Eye (tissue), 1 donor: ENCODE measurements at regions not wholly inside any gene's neighbourhood (a gene's known extent, or its start where the extent isn't known, plus 50 kb on each side); places are given as distances from the start of the nearest gene placed in this dataset.

Source experiments
- DNase-seq: peaks from one replicate; pipeline ENCODE4 v3.0.0-alpha.2; 2015

DNA sequence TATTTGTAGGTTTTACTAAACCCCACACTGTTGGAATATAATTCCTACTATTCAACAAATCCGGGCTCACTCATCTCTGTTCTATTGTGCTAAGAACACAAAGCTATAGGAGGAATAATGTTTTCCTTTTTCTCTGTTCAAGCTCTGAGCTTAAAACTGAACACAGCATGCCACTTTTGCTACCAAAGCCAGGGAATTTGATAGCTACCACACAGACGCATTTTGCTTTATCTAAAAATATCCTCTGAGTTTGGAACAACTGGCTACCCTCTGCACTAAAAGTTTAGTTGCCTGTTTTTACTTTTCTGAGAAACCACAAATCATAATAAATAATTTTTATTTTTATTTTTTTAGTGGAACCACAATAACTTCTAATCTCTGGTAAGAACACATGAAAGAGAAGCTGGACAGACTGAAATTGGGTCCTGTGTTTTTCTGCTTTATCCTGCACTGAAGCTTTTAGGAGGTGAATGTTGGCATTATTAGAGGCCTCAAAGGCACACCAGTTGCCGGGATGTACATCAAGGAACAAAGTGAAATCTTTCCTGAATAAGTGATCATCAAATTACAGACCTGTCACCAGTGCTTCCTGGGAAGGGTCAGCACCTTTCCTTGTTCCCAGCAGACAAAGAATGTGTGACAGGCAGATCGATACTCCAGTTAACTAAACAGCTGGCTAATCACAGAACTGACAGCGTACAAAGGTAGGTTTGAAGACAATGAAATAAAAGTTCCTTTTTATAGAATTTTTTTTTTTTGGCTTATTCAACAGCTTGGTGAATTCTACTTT is 523.2 kb upstream of the TENM4 start:
- peak; percentile 67 for DNase-seq

DNA sequence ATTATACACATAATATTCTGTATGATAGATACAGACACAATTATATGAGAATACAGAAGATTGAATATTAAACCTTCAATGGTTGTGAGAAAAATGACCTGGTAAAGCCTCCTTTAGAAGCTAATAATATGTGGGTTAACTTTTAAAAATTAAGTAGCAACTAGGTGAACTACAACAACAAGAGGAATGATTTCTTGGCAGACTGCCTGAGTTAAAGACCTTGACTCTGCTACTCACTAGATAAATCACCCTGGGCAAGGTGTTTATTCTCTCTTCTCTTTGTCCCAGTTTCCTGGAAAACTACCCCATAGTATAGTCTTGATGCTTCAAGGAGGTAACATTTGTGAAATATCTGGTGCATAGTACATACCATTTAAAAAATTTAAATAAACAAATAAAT is 519.6 kb upstream of the TENM4 start:
- no peak for DNase-seq

DNA sequence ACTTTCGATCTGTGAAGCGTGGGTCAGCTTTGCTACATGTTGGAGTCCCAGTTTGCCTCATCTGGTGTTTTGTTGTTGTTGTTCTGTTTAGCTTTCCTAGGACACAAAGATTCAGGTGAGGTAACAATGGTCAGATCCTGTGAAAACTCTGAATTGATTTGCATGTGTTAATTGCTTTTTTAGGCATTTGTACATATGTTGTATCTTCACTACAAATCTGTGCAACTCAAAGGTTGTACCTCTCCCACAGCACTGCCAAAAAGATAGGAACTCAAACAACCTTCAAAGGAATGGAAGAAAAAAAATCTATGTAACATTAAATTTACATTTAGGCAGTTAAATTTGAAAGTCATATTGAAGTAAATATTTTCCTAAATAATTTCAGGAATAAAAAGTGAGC is 518.5 kb upstream of the TENM4 start:
- no peak for DNase-seq

DNA sequence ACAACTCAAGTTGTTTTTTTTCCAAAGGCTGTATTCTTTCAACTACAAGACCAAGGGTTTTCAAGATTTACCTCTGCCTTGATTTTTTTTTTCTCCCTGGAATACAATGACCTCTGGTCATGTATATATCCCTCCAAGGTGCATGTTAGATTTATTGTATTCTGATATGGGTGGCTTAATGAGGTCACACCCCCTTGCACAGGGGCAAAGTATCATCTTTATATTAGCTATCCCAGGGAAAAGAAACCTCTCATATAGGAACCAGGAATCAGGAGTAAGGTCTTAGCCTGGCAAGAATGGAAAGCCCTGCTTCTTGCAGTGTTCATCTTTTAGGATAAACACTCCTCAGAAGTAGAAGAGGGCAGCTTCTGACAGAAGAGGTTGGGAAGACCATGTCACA is 516.9 kb upstream of the TENM4 start:
- DNase-seq: no peak

DNA sequence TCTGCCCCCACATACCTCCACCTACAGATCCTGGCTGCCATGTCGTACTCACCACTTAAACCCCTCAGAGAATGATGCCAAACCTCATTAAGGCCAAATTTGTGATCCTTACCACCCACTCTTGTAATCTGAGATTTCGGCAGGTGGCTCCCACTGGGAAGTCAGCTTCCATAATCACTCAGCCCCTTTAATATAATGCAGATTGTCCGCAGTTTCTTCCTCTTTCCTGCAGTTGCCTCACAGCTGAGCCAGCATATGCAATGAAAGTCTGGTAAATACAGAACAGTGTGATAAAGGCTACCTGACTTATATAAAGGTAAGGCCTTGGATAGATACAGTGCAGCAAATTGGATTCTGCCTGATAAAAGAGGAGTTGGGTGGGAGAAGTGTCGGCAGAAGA is 515.2 kb upstream of the TENM4 start:
- no peak for DNase-seq

DNA sequence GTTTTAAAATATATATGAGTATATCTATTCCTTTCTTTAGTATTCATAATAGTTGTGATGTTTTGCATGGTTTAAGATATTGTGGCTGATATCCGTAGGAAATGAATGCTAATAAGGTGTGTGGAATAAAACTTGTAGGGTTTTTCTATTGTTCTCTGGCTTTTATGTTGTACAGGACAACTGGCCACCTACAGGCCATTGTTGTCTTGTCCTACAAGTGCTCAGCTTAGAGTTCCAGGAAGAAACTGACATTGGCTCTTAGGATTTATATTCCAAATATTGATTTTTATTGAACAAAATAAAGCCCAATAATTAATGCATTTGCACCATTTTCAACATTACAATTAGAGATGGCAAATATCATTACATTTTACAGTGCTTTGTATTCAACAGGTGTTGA is 512.8 kb upstream of the TENM4 start:
- no peak for DNase-seq

DNA sequence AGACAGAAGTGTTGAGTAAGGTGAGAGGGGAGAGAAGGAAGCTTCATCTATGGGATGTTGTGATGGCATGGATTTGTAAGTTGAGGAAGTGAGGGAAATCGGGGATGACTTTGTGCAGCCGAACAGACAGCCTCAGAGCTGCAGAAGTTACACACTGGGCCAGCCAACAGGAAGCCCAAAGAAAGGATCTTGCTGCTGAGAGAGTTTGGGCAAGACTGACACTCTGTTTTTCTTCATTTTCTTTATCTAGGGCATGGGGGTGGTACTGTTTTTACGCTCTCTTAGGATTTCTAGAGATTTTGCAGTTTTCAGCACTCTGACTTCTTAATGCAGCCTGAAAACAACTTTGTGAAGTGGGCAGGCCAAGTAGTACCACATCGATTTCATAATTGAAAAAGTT is 509.9 kb upstream of the TENM4 start:
- DNase-seq: no peak

DNA sequence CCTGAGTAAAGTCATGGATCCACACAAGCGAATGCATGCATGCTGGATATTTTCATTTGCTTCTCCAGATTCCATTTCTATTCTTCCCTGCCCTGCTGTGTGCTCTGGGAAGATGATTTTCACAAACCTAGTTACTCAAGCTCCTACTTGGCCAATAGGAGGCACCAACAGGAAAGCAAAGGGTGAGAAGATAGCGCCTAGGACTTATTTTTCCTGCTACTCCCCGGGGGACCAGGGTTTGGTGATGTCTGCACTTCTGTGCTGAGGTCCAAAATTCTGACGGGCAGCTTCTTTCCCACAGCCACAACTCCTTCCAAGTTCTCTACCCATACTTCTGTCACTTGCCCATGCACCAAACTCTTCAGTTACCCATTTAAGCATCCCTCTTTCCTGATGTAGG is 509.3 kb upstream of the TENM4 start:
- no peak for DNase-seq

DNA sequence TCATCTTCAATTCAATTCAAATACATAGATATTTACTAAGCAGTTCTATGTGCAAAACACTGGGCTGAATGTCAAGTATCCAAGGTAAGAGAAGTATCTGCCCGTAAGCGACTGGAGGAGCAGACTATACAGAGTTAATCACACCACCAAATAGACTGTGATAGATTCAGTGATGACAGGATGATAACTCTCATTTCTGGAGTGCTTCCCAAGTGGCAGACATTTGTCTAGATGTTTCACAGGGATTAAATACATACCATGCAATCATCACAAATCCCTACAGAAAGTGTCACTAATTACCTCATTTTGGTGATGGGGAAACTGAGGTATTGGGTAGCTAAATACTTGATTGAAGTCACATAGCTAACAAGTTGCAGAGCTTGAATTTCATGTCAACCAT is 508.7 kb upstream of the TENM4 start:
- DNase-seq: no peak

DNA sequence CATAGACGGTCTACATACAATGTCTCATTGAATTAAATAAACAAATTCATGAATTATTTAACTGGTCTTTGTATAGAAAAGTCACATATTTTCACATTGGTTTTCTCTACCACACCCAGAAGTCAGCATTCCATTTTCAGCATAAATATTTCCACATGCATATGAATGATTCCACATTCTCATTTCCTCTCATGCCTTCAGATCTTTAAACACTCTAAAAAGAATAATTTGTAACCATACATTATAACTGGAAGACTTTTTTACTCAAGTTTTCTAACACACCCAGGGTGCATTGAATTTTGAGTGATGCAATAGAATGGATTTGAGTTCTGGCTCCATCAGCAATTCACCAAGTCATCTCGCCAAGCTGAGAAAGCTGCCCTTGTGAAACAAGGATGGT is 501.8 kb upstream of the TENM4 start:
- DNase-seq: no peak

DNA sequence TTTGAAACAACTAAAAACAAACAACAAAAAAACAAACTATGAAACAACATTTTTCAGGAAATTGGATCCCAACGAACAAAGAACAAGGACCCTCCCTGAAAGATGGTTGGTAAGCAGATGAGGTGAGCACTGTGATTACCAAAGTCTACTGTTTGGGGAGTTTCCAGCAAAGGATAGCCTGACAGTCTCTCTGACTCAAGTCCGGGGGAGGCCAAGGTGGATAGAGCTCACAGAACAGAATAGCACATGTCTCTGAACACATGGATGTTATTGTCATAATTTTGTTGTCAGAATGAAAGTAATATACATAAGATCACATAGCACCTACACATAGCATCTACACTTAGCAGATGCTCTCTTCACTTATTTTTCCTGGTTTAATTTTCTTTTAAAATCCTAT is 501.3 kb upstream of the TENM4 start:
- DNase-seq: no peak

DNA sequence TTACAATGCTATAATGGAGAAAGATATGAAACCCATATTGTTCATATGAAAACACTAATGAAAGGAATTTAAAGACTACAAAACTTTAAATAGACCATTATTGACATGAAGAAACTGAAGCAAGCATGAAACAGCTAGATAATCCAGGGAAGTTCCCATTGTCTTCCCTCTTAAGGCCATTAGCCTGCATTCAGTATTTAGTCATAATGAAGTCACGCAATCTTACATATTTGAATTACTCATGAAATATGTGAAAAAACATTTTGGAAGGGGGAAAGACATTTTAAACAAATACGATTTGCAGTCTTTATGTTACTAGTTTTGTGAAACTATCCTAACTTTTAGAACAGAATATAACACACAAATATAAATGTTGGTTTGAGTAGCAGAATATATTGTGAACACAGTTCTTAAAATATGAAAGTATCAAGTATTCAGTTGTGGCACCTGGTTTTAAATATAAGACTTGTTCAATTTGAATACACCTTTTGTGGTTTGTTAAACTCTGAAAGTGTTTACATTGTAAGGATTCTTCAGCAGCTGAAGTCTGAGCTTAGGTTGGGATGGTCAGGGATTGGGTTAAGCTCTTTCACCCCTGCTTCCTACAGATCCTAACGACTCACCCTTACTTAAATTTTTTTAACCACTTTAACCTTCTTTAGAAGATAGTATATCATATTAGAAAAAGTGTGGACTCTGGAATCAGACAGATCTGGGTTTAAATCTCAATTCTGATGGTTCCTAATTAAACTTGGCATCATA is 500.3 kb upstream of the TENM4 start:
- no peak for DNase-seq

DNA sequence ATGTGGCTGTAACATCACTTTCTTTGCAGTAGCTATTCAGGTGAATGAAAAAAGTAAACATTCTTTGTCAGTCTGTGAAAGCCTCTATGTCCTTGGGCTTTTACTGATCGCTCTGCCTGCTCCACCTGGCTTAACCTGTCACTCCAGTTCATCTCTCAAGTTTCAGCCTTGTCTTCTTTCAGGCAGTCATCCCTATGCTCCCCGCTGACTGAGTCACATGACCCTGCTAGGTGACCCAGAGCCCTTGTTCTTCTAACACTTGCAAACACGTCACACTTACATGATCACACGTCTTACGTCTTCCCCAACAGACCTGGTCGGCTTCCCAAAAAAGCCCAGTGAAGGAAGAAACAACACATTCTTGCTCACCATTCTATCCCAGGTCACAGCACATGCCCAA is 499.3 kb upstream of the TENM4 start:
- DNase-seq: peak; percentile 18

DNA sequence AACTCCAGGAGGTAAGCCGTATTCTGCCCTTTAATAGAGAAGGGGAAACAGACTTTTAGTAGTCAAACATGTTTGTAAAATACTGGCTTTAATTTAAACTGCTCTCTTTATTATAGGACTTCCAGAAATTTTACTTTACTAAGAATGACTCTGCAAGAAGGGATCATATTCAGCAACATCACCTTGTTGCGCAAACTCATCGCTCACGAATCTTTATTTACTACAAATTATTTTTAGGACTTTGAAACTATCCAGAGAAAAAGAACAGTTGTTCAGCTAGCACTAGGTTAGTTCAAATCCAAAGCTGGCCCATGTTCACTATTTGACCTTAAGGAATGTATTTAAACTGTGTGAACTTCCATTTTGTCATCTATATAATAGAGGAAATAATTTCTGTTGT is 498.3 kb upstream of the TENM4 start:
- DNase-seq: no peak

DNA sequence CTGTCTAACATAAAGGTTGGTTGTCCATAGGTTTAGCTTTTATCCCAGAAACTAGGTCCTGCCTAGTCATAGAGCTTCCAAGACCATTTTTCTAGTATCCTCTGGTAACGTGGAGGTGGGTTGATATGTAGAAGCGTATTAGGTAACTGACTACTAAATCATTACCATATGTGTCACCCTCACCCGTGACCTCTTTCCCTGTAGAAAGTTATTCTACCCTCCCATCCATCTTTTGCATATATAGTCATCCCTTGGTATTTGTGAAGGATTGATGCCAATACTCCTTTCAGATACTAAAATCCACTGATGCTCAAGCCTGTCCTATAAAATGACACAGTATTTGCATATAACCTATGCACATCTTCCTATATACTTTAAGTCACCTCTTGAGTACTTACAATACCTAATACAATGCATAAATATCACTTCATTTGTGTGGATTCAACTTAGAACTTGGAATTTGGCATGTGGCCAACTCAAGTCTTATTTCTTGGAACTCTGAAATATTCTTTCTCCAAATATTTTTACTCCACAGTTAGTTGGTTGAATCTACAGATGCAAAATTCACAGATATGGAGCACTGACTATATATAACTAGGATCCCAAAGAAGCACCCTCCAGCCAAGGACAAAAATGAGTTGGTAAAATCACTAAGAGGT is 497.0 kb upstream of the TENM4 start:
- no peak for DNase-seq

DNA sequence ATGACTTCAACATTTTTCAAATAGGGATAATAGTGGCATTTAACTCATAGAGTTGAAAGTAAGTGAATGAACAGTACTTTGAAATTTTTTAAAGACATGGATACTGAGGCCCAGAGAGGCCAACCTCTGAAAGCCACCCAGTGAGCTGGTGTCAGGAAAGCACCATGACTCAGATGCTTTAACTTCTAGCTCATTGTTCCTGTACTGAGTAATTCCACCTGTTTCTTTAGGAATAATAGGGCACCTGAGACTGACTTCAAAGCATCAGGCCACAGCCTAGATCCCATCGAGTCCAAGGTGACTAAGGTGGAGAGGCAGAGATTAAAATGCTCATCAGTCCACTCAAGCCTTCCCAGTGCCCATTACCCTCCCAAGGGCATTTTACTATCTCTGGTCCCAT is 491.8 kb upstream of the TENM4 start:
- no peak for DNase-seq

DNA sequence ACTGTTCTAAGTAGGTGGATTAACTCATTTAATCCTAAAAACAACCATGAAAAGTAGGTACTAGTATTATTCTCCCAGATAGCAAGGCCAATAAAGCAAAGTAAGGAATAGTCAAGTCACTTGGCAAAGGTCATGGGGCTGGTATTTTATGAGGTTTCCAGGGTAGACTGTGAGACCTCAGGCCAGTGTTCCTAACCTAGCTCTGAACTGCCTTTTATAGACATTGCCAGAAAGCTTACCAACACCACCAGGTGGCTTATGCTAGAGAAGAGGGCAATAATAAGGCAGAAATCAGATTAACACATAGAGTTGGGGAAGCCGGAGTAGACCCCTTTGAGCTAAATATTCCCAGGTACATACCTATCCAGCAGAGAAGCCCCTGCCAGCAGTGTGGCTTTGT is 490.9 kb upstream of the TENM4 start:
- no peak for DNase-seq

DNA sequence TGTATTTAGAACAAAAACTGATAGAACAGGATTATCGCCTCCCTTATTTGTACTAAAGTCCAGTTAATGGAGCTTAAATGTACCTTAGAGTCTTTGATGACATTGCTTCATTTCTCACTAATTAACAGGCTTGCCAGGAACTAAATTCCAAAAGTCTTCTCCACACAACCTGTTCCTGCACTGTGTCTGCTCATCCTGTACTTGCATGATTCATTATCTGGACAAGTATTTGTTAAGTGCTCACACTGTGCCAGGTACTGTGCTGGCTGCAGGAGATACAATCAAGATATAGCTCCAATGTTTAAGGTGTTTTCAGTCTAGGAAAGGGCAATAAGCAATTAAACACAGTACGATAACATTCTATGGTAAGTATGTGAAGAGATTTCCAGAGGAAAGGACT is 485.9 kb upstream of the TENM4 start:
- no peak for DNase-seq

DNA sequence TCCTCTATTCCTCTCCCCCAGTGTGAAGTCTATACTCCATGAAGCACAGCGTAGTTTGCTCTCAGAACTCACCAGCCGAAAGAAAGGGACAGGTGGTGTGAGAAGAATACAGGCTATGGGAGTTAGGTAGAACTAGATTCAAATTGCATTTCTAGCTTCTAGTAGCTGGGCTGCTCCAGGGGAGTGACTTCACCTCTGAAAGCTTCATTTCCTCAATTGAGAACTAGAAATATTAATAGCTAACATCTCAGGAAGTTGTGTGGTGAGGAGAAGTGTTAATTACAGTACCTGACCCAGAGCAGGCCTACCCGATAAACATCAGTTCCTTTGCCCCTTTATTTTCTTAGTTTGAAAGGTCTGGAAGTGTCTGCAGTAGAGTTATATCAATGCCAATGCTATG is 484.7 kb upstream of the TENM4 start:
- DNase-seq: no peak

DNA sequence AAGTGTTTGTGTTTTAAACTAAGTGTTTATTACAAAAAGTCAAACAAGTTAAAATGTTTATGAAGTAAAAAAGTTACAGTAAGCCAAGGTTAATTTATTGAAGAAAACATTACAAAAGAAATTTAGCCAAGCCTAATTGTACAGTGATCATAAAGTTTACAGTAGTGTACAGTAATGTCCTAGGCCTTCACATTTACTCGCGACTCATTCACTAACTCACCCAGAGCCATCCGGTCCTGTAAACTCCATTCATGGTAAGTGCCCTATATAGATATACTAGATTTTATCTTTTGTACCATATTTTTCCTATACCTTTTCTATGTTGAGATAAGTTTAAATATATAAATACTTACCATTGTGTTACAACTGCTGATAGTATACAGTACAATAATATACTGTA is 481.8 kb upstream of the TENM4 start:
- no peak for DNase-seq

DNA sequence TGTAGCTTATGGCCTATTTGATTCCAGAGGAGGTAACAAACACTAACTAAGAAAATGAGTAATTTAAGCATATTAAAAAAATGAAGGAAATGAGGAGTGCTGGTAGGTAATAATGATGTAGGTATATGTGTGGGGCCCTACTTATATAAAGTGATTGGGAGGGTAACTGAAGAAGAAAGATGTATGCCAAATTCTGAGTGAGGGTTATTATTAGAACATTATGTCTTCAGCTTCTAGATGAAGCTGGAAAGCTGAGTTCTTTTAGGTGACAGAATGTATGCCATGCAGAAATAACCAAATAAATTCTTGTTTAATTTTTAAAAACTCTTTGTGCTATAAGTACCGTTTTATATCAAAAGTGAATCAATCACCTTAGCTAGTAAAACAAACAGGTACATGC is 479.6 kb upstream of the TENM4 start:
- DNase-seq: no peak

DNA sequence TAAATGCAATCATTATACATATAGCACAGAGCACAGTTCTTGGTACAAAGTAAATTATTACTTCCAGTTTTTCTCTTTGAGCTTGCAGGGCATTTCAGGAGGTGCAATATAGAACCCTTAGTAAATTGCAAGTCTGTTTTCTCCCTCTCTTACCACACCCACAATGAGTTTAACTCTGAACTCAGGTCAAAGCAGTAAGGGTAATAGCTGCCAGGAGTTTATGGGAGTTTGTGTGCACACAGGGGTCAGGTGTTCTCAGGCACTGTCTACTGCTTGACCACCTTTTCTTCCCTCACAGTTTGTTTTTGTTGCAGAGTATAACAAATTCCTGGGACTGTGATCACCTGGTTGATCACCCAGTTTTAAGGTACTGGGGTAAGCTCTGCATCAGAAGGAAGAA is 478.5 kb upstream of the TENM4 start:
- DNase-seq: no peak

DNA sequence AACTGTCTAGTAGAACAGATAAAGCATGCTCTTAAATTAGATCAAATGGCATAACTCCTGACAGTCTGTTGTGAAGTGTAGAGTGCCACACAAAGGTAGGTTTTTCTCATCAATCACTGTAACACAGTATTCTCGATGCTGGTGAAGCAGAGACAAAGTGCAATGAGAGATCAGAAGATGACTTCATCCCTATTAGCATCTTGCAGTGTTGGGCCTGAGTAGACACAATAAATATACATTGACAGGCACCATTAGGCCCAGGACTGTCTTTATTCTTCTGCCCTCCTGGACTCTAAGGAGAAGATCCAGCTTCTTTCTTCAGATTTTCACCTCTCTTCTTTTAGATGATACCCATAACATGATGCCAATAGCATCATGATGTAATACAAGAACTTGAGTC is 478.0 kb upstream of the TENM4 start:
- DNase-seq: no peak

DNA sequence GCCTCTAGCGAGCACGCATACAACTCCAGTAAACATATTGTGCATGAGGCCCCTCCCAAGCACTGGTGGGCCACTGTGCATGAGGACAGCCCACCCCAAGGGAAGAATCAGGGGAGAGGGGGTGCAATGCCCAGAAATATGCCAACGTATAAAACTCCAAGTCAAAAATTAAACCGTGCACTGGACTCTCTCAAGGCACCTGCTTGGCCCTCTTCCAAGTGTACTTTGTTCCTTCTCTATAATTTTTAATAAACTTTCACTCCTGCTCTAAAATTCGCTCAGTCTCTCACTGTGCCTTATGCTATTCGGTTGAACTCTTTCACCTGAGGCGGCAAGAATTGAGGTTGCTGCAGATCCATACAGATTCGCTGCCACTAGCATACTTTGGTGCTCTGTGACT is 465.3 kb upstream of the TENM4 start:
- DNase-seq: no peak
